ENCODE measurements at regions not wholly inside any gene's neighbourhood (a gene's known extent, or its start where the extent isn't known, plus 50 kb on each side); places are given as distances from the start of the nearest gene placed in this dataset.

DNA sequence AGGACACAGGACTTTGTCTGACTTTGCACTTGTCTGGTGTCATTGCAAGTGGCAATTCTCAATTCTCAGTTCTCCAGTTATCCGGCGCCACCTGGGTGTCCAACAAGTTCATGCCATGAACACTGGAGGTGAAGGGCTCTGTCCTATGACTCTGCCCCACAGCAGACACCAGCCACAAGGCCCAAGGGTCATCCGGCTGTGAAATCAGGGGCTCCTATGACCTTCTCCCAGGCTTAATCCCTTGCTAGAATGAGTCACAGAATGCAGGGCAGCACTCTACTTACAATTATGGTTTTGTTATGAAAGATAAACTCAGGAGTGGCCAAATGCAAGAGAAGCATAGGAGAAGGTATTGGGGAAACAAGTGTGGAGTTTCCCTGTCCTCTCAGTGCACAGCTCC is 392.0 kb downstream of the GADD45G start:
- no peaks in the 10 kb centered on the region for H4K20me1 ChIP-seq (ENCODE audit: low read depth, low read length)
- H3K36me3 ChIP-seq (ENCODE audit: low read length) = no peaks in the 10 kb centered on the region
- no peaks in the 10 kb centered on the region for H3K79me2 ChIP-seq (ENCODE audit: insufficient read depth, low read length)
- H3K4me2 ChIP-seq (ENCODE audit: low read depth, low read length, poor library complexity, severe bottlenecking) = no peak overlapping the region
- H2AFZ ChIP-seq (ENCODE audit: low read depth, low read length, severe bottlenecking) = no peak overlapping the region
- no peaks in the 10 kb centered on the region for H3F3A ChIP-seq (ENCODE audit: insufficient read depth)
- TF ChIP-seq, protein P1, sequence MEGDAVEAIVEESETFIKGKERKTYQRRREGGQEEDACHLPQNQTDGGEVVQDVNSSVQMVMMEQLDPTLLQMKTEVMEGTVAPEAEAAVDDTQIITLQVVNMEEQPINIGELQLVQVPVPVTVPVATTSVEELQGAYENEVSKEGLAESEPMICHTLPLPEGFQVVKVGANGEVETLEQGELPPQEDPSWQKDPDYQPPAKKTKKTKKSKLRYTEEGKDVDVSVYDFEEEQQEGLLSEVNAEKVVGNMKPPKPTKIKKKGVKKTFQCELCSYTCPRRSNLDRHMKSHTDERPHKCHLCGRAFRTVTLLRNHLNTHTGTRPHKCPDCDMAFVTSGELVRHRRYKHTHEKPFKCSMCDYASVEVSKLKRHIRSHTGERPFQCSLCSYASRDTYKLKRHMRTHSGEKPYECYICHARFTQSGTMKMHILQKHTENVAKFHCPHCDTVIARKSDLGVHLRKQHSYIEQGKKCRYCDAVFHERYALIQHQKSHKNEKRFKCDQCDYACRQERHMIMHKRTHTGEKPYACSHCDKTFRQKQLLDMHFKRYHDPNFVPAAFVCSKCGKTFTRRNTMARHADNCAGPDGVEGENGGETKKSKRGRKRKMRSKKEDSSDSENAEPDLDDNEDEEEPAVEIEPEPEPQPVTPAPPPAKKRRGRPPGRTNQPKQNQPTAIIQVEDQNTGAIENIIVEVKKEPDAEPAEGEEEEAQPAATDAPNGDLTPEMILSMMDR (IDR thresholded peaks at IDR 0.05; ENCODE audit: insufficient read depth, low read length, poor library complexity, severe bottlenecking) = no peak
- TF ChIP-seq EZH2phosphoT487 (conservative IDR thresholded peaks at IDR 0.05; ENCODE audit: low read length) = no peak
- H3K4me3 ChIP-seq (ENCODE audit: insufficient read depth, low read length, poor library complexity, severe bottlenecking) = no peak overlapping the region
- no peak overlapping the region for H3K27ac ChIP-seq (ENCODE audit: low read depth, low read length)
- H3K27me3 ChIP-seq (ENCODE audit: low read length) = no peaks in the 10 kb centered on the region
- H3K9ac ChIP-seq (ENCODE audit: low read length) = no peak overlapping the region
- H3K9me3 ChIP-seq (ENCODE audit: insufficient read depth, low read length) = no peaks in the 10 kb centered on the region
- H3K9me2 ChIP-seq (replicated peaks; ENCODE audit: insufficient read depth, low read length) = no peaks in the 10 kb centered on the region

DNA sequence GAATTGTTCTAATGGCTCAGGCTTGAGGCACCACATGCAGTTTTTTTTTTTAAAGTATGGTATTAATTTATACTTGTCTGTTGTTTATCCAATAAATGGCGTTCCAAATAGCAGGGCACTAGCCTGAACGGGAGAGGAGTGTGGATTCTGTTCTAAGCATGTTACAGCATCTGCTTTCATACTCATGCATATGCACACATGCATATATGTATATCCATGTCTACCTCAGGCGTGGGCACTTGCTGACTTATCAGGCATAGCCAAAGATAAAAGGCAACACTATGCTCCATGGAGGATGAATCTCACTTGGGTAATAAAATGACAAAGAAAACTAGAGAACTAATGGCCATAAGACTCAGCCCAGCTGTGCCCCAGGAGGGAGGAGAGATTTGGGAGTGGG is 393.8 kb downstream of the GADD45G start:
- Histone ChIP-seq H2AFZ (ENCODE audit: low read depth, low read length, severe bottlenecking) (no peak overlapping the region), H3K36me3 (ENCODE audit: low read length) (no peaks in the 10 kb centered on the region), H3K27ac (ENCODE audit: low read depth, low read length) (no peak overlapping the region), H3K9me2 (replicated peaks; ENCODE audit: insufficient read depth, low read length) (no peaks in the 10 kb centered on the region), H3K27me3 (ENCODE audit: low read length) (no peaks in the 10 kb centered on the region), H3K9ac (ENCODE audit: low read length) (no peak overlapping the region), H3K4me2 (ENCODE audit: low read depth, low read length, poor library complexity, severe bottlenecking) (no peak overlapping the region), H3K9me3 (ENCODE audit: insufficient read depth, low read length) (no peaks in the 10 kb centered on the region), H4K20me1 (ENCODE audit: low read depth, low read length) (no peaks in the 10 kb centered on the region), H3K4me3 (ENCODE audit: insufficient read depth, low read length, poor library complexity, severe bottlenecking) (no peak overlapping the region), H3F3A (ENCODE audit: insufficient read depth) (no peaks in the 10 kb centered on the region), H3K79me2 (ENCODE audit: insufficient read depth, low read length) (no peaks in the 10 kb centered on the region)
- TF ChIP-seq EZH2phosphoT487 (conservative IDR thresholded peaks at IDR 0.05; ENCODE audit: low read length) = no peak
- TF ChIP-seq, protein P1 (IDR thresholded peaks at IDR 0.05; ENCODE audit: insufficient read depth, low read length, poor library complexity, severe bottlenecking) = no peak

DNA sequence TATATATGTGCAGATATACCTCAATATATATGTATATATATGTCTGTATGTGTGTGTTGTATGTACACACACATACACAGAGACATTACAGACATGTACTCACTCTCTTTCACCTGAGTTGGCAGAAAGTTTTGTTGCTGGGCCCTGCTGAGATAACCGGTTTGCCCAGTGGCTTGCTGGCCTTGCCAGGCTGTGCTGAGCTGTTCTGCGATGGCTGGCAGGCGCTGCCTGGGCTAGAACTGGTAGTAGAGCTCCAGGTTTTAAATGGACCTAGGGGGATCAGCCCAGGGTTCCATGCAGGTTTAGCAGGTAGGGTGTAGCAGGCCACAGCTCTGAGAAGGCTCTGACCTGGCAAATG is 394.3 kb downstream of the GADD45G start:
- no peak for TF ChIP-seq EZH2phosphoT487 (conservative IDR thresholded peaks at IDR 0.05; ENCODE audit: low read length)
- TF ChIP-seq, protein P1 (IDR thresholded peaks at IDR 0.05; ENCODE audit: insufficient read depth, low read length, poor library complexity, severe bottlenecking) = no peak
- no peaks in the 10 kb centered on the region for H4K20me1 ChIP-seq (ENCODE audit: low read depth, low read length)
- no peak overlapping the region for H3K27ac ChIP-seq (ENCODE audit: low read depth, low read length)
- H3K4me2 ChIP-seq (ENCODE audit: low read depth, low read length, poor library complexity, severe bottlenecking) = no peak overlapping the region
- no peaks in the 10 kb centered on the region for H3K36me3 ChIP-seq (ENCODE audit: low read length)
- H3K27me3 ChIP-seq (ENCODE audit: low read length) = no peaks in the 10 kb centered on the region
- H3K9ac ChIP-seq (ENCODE audit: low read length) = no peak overlapping the region
- H3K79me2 ChIP-seq (ENCODE audit: insufficient read depth, low read length) = no peaks in the 10 kb centered on the region
- H3K4me3 ChIP-seq (ENCODE audit: insufficient read depth, low read length, poor library complexity, severe bottlenecking) = no peak overlapping the region
- H3F3A ChIP-seq (ENCODE audit: insufficient read depth) = no peaks in the 10 kb centered on the region
- no peak overlapping the region for H2AFZ ChIP-seq (ENCODE audit: low read depth, low read length, severe bottlenecking)
- no peaks in the 10 kb centered on the region for H3K9me3 ChIP-seq (ENCODE audit: insufficient read depth, low read length)
- H3K9me2 ChIP-seq (replicated peaks; ENCODE audit: insufficient read depth, low read length) = no peaks in the 10 kb centered on the region

Measured in SU-DHL-6 (cell line).